DLD1 (cell line): ENCODE measurements at regions not wholly inside any gene's neighbourhood (a gene's known extent, or its start where the extent isn't known, plus 50 kb on each side); places are given as distances from the start of the nearest gene placed in this dataset.

Source experiments
- in situ Hi-C: cut with HindIII; loops from 2 replicates; pipeline ENCODE4 v1.10.0; 2017; ENCODE audit warnings: low sequenced_read_pairs

DNA sequence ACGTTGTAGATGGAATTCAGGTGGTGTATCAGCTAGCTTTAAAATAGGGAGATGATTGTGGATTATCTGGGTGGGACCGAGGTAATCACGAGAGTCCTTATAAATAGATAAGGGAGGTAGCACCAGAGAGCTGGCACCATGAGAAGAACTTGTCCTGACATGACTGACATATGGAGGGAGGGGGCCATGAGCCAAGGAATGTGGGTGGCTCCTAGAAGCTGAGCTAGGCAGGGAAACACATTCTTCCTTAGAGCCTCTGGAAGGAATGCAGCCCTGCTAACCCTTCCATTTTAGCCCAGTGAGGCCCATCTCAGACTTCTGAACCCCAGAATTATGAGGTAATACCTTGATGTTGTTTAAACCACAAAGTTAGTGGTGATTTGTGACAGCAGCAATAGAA is 321.1 kb upstream of the SULF2 start:
- in situ Hi-C loops = no loop called here

DNA sequence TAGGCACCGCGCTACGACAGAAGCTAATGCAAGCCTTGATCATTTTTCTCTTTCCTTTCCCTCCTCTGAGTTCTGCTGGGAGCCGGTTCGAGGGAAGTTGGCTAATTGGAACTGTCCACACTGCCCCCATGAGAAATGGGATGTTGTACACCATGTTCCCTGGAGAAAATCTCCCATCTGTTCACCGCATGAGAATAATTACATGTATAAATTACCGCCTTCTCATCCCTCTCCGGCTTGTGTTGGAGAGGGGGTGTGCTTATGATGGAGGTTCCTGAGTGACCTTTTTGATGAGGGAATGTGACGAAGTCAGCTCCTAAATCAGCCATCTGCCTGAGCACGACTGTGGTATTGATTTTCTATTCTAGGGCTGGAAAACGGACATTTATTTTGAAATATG is 320.2 kb upstream of the SULF2 start:
- in situ Hi-C loops = no loop called here

DNA sequence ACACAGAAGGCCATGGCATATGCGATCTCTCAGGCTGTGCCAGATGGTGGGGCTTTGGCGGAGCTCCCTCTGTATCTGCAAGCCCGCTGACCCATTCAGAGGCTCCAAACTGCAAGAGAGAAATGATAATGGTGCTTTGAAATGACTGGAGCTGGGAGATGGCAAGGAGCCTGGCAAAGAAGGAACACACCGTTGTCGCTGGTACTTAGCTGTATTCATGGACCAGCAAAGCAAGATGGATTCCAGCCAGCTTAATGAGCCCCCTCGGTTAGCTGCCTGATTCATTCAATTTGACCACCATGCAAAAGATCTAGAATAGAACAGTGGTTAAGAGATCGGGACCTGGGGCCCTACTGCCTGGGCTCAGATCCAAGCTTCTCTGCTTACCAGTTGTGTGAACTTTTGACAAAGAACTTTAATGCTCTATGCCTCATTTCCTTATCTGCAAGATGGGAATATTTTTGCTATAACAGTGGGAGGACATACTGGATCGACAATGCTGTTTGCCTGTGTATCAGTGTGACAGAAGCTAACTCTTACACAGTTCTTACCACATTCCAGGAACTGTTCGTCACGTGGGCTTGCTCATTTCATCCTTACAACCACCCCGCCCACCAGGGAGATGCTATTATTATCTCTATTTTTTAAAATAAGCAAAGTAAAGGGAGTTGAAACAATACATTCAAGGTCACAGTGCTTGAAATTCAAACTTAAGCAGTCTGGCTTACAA is 317.8 kb upstream of the SULF2 start:
- in situ Hi-C loops = no loop called here

DNA sequence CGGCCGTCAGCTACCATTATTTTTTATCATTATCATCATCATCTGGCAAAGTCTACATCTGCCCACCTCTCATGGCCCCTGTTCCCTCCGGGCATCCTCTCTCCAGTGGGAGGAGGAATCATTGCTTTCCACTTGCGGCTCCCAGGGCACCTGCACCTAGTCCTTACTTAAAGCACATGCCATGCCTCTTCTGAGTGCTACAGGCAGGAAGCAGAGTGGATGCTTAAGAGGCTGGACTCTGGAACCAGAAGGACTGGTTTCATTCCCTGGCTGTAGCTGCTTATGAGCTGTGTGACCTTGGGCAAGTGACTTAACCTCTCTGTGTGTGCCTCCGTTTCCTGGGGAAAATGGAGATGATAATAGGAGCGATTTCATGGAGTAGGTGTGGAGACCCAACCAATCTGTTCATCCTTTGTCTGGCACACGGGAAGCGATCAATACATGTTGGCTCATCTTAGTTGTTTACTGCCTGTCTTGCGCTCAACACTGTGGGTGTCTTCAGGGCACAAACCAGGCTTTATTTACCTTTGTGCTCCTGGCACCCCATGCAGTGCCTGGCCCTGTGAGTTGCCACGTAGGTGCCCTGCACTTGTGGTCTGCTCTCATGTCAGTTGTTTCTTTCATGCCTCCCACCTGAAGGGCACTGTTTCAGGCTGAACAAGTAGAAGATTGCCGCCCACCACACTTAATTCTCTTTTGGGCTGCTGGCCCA is 317.0 kb upstream of the SULF2 start:
- in situ Hi-C loops = no loop called here

DNA sequence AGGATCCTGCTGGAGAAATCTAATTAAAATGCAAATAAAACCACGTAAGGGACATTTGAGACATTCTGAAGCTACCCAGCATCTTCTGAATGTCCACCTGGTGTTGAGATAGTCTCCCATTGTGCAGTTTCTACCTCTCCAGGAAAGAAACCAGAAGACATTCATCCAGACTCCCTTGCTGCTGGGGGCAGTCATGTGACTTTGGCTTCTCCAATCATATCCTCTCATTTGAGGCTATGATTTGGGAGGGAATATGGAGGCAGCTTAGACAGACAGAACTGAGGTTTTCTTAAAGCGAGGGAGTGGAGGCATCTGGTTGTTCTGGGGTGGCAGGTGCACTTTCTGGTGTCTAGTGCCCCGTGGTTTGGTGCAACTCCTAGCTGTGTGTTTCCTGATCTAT is 315.2 kb upstream of the SULF2 start:
- in situ Hi-C loops = no loop called here

DNA sequence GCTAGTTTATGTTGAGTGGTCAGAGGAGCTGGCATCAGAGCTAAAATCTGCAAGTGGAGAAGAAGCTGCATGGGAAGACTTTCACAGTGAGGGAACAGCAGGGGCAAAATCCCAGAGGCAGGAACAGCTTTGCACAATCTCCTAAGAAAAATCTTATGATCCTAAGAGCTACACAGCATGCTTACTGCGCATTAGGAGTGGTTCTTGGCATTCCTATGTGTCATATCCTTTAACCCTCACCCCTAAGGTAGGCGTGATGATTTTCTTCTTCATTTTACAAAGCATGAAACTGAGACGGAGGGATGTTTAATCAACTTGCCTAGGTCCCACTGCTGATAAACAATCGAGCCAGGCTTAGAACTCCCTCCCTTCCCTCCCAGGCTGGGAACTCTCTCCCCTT is 313.6 kb upstream of the SULF2 start:
- in situ Hi-C loops = no loop called here

DNA sequence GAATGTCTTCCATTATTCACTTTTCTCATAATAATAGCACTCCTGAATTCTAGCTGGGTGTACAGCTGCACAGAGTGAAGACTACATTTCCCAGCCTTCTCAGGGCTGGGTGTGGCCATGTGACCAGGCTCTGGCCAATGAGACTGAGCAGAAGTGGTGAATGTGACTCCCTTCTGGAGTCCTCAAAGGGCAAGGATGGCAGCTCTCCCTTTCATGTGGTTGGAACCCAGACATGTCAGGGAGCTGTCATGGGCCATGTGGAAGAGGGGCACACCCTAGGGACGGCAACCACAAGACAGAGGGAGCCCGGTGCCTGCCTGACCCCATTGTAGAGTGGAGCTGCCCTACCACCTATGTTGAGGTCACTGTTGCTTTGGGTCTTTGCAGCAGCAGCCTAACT is 312.8 kb upstream of the SULF2 start:
- in situ Hi-C loops = no loop called here

DNA sequence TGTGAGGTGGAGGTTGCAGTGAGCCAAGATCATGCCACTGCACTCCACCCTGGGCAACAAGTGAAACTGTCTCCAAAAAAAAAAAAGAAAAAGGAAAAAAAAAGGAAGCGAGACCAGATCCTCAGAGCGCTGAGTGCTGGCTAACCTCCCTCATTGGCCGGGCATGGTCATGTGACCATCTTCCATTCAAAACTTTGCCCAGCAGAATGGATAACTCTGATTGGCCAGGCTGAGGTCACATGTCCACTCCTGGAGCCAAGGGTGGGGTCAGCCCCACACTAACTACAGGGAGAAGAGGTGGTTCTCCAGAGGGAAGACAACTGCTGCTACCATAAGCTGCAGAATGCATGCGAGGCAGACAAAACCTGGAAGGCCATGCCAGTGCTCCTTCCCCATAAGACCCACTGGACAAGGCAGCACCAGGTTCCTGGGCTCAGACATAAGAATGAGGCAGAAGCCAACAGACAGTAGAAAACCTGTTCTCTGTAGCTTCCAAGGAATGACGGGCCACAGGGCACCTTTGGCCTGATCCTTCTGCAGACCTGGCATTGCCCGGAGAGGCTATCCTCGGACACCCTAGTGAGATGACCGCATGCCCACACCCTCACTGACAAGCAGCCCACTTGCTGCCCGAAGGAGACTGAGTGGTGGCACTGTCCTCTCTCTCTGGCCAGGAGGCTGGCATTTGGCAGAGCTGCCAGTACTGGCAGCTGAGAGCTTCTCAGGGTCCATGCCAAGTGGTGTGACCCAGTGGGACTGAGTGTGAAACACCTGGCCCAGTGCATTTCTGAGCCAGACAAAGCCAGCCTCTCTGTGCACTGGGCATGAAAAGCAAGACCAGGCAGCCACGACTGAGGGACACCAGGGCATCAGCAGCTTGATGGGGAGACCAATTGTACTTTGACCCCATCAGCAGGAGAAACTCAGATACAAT is 311.9 kb upstream of the SULF2 start:
- in situ Hi-C loops = no loop called here

DNA sequence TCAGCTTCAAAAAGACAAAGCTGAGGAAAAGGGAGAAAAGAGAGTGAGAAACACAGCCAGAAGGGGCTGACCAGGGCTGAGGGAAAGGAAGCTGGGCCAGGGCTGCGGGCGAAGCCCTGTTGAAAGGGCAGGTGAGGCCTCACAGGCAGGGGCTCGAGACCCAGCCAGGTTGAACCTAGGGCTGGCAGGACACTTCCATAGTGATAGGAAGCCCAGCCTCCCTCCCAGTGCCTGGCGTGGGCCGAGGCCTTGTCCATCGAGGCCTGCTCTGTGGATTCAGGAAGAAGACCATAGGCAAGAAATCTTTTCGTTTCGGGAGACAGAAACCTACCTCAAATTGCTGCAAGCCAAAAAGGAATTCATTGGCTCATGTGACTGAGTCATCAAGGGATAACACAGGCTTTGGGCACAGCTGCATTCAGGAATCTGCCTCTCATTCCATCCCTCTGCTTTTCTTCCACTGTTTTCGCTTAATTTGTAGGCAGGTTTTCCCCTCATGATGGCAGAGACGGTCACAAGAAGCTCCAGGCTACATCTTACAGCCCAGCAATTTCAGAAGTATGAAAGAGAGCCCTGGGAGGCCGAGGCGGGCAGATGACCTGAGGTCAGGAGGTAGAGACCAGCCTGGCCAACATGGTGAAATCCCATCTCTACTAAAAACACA is 311.1 kb upstream of the SULF2 start:
- in situ Hi-C loops = no loop called here

DNA sequence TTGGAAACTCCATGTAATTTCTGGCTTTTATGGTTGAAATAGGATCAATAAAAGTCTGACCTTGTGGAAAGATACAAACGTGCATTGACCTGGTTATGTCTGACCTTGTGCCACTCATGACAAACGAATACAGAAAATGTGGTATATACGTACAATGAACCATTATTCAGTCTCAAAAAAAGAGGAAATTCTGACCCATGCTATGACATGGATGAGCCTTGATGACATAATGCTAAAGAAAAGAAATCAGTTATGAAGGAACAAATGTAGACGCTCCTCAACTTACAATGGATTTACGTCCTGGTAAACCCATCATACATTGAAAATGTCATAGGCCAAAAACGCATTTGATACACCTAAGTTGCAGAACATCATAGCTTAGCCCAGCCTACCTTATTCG is 309.7 kb upstream of the SULF2 start:
- in situ Hi-C loops = no loop called here

DNA sequence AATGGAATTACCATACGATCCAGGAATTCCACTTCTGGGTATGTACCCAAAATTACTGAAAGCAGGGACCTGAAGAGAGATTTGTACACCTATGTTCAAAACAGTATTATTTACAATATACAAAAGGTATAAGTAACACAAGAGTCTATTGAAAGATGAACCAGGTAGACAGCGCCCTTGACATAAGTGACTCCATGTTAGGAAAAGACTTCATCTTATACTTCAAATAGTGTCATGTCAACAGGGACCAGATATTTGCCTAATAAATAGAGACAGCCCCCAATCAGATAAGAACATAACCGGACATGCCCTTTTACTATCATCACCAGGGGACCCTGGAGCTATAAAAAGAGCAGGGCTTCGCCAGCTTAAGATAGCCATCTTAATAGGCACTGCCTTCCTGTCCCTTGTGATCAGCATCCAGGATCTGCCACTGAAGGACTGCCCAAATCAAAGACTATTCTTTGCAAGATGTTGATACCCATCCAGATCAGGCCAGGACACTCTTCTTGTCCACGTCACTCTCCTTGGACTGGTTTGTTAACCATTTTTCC is 309.0 kb upstream of the SULF2 start:
- in situ Hi-C loops = no loop called here

DNA sequence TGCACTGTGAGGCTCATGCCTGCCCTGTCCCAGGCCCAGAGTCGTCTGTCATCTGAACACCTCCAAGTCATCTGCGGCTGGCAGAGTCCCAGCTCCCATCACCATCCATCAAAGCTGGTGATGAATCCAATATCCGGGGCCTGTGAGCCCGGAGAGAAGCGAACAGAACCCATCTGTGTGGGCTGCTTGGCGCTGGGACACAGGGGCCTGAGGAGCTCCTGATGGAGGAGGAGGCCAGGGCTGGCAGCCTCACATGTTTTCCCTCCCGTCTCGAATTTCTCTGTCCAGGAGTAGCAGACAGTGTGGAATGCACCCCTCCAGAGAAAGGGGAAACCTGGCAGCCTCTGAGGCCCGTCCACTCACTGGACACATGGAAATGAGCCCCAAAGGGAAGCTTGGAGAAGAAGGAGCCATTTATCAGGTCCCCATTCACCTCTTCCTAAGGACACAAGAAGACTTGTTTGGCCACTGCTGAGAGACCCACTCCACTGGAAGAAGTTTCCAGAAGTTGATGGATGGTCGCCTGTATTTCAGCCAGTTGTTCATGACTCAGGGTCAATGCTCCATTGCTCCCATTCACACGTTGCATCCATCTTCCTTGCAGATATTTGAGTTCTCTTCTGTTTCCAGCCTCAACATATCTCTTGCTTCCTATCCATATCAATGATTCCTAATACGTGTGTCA is 307.5 kb upstream of the SULF2 start:
- in situ Hi-C loops = no loop called here

DNA sequence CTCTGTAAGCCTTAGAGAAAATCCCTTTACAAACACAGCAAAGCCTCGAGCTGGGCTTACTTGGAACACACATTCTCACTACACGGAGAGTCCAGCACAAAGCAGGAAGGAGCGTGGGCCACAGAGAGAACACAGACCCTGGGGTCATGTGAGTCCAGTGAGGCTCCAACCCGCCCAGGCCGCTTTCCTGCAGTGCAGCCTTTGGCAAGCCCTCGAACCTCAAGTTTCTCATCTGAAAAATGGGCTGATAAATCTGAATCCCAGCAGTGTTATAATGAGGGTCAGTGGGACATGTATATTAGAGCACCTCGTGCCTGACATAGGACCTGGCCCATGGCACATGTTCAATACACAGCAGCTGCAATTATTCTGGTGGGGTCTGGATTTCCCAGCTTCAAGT is 305.5 kb upstream of the SULF2 start:
- in situ Hi-C loops = no loop called here

DNA sequence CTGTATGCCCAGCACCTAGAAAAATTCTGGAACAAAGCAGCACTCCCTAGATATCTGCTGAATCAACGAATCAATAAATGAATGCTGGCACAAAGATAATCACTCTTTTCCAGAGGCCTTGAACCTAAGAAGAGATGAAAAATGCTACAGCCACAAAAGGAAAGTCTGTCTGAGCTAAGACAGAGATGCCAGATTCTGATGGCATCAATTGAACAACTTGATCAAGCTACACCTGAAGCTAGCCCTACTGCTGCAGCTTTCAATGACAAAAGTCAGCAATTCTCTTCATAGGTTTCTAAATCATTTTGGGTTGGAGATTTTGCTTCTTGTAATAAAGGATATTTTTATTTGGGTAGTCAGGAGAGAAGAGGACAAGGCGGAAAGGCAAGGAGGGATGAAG is 305.0 kb upstream of the SULF2 start:
- in situ Hi-C loops = no loop called here

DNA sequence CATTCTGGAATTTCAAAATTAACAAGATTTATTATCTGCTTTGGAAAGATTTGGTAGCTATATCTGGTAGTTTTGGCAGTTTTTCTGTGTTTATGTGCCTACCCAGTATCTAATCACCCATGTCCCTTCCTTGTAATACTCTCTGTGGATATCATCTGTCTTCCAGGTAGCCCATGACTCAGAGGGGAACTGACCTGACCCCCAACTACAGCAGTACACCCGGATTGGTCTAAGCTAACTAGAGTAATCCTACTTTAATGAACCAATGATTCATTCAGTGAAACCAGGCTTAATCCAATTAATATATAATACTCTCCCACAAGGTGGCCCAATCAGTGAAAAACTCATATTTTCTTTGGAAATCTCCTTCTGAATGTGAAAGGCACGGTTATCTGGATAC is 295.3 kb upstream of the SULF2 start:
- in situ Hi-C loops = no loop called here

DNA sequence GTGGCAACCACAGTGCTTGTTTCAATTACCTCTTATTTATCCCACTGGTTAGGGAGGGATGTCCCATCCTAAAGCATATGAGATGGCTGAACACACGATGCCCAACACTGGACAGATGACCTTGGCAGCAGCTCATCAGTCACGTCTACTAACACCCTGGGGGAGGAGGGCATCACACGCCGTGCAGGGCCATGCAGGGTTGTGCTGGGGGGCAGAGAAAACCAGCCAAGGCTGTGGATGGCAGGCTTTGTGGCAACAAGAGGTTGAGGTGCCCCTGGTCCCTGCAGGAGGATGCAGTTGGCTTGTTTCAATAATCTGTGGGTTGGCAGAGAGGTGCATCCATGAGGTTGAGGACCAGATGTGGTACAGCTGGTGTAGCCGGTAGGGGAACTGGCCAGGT is 293.7 kb upstream of the SULF2 start:
- in situ Hi-C loops = no loop called here

DNA sequence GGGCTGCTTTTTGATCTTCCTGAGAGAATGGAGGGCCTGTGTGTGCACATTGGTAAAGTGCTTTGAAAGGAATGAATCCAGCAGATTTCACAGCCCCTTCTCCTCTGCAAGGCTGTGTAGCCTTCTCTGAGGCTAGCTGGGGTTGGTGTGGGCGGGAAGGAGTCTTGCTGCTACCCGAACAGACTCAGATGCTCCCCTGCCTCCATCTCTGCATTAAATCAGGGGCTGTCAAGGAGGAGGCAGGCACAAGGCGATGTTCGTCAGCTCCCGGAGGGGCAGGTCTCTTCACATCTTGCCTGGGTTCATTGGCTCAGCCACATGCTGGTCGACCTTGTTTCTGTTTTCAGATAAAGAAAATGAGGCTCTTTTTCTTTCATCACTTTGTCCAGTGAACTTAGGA is 291.5 kb upstream of the SULF2 start:
- in situ Hi-C loops = no loop called here

DNA sequence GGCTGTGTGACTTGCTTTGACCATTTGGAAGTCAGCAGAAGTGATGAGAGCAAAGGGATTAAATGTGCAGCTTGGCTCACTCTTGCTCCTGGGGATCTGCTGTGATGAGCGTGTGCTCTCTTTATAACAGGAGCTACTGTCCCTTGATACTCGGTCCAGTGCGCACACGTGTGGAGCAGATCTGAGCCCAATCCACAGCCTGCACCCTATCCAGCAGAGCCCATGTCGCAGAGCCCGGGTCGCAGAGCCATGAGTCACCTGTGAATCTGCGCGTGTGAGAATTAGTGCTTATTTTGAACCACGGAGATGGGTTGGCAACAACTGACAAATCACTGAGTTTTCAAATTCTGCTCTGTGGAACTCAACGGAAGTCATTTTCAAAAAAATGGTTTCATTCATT is 291.0 kb upstream of the SULF2 start:
- in situ Hi-C loops = no loop called here

DNA sequence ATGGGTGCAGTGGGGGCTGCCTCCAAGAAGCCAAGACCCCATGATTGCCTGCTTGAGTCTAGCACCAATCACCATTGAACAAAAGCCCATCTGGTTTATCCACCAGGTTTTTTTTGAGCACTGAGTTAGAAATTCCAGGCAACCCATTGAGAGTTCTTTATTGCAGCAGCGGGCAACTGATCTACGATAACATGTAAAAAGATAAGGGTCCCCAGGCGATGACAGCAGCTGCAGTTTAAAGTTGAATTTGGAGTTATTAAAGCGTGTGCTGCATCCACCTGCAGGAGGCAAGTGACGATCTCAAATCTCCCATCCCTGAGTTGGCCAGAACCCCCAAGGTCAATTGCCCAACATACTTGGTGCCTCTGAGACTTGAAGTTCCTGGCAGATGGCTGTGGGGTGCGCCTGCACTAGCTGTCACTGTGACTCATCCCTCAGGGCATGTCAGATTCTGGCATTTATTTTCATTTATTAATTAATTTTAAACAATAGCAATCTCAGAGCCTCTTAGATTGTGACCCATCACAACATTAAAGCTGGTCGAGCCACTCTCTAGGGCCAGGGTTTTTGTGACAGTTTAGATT is 290.4 kb upstream of the SULF2 start:
- in situ Hi-C loops = no loop called here
